Transverse colon (tissue), 3 donors: ENCODE measurements at regions not wholly inside any gene's neighbourhood (a gene's known extent, or its start where the extent isn't known, plus 50 kb on each side); places are given as distances from the start of the nearest gene placed in this dataset.

ENCODE experiments used
- POLR2A ChIP-seq: fragments of 450-650 bp; IDR thresholded peaks from one replicate; pipeline ENCODE4 v1.6.1; 2016; ENCODE audit warnings: antibody characterized with exemption, mild to moderate bottlenecking, moderate library complexity
- TF ChIP-seq, protein P1 (sequence below), 5 experiments: fragments of 200-600 bp in 3 of 5; fragments of 450-650 bp in 2 of 5; sonication (generic) in 3 of 5; IDR thresholded peaks; 1 replicate in 2 of 5; 2 replicates in 3 of 5; pipeline ENCODE4 v1.5.1; 2016 to 2017; ENCODE audit warnings: antibody characterized with exemption in 5 of 5, inconsistent platforms in 3 of 5, mild to moderate bottlenecking in 2 of 5, moderate library complexity in 1 of 5

DNA sequence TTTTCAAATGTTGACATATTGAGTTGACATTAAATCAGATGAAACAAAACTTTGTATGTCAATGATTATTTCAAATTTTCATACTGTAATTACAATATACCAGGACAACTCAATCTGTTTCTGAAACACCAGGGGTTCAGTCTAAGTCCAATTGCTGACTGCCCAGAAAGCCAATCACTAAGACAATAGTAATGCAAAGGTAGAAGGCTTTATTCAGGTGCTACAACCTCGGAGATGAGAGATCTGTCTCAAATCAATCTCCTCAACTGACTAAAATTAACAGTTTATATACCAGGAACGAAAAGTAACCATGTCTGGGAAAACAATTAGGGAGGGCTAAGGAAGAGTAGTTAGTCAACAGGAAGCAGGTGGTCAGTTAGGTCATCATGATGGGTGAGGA is 1400.4 kb downstream of the SUCLG1 start:
- TF ChIP-seq, protein P1, sequence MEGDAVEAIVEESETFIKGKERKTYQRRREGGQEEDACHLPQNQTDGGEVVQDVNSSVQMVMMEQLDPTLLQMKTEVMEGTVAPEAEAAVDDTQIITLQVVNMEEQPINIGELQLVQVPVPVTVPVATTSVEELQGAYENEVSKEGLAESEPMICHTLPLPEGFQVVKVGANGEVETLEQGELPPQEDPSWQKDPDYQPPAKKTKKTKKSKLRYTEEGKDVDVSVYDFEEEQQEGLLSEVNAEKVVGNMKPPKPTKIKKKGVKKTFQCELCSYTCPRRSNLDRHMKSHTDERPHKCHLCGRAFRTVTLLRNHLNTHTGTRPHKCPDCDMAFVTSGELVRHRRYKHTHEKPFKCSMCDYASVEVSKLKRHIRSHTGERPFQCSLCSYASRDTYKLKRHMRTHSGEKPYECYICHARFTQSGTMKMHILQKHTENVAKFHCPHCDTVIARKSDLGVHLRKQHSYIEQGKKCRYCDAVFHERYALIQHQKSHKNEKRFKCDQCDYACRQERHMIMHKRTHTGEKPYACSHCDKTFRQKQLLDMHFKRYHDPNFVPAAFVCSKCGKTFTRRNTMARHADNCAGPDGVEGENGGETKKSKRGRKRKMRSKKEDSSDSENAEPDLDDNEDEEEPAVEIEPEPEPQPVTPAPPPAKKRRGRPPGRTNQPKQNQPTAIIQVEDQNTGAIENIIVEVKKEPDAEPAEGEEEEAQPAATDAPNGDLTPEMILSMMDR (IDR thresholded peaks at IDR 0.05), result no peak
- TF ChIP-seq POLR2A, result no peak
